ENCODE measurements at regions not wholly inside any gene's neighbourhood (a gene's known extent, or its start where the extent isn't known, plus 50 kb on each side); places are given as distances from the start of the nearest gene placed in this dataset.

DNA sequence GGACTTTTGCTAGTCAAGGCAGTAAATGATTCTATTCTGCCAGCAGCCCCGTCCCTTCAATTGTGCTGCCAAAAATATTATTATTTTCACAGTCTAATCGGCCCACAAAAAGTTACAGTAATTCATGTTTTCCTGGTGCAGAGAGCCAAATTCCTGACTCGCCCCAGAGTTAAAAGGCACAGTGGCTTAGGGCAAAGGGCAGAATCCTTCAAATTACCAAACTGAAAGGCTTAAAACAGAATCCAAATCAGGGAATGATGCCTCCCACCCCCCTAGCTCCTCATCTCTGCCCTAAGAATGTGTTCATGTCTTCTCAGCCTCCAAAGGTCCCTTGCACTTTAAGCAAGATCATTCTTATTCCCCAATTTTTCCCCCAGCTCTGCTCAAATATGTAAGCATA lies 477.8 kb upstream of the PROK2 start:
- TF ChIP-seq, protein P1, sequence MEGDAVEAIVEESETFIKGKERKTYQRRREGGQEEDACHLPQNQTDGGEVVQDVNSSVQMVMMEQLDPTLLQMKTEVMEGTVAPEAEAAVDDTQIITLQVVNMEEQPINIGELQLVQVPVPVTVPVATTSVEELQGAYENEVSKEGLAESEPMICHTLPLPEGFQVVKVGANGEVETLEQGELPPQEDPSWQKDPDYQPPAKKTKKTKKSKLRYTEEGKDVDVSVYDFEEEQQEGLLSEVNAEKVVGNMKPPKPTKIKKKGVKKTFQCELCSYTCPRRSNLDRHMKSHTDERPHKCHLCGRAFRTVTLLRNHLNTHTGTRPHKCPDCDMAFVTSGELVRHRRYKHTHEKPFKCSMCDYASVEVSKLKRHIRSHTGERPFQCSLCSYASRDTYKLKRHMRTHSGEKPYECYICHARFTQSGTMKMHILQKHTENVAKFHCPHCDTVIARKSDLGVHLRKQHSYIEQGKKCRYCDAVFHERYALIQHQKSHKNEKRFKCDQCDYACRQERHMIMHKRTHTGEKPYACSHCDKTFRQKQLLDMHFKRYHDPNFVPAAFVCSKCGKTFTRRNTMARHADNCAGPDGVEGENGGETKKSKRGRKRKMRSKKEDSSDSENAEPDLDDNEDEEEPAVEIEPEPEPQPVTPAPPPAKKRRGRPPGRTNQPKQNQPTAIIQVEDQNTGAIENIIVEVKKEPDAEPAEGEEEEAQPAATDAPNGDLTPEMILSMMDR (IDR thresholded peaks at IDR 0.05; ENCODE audit: poor library complexity): no peak
- no peak for TF ChIP-seq EZH2 (IDR thresholded peaks at IDR 0.05; ENCODE audit: borderline replicate concordance)

Measured in hepatocyte (in vitro differentiated cells).